H1 (cell line): ENCODE measurements at regions not wholly inside any gene's neighbourhood (a gene's known extent, or its start where the extent isn't known, plus 50 kb on each side); places are given as distances from the start of the nearest gene placed in this dataset.

Experiments used
- CTCF ChIA-PET: fragments of 300-600 bp; sonication (Branson Sonifier 250); formaldehyde crosslinking; loops from one replicate; lab custom pipeline; 2021; ENCODE audit not compliant: partially characterized antibody; lab: Charles Lee
- POLR2A ChIA-PET: fragments of 300-600 bp; sonication (Branson Sonifier 250); formaldehyde crosslinking; loops from one replicate; lab custom pipeline; 2021; ENCODE audit warnings: inconsistent platforms; ENCODE audit not compliant: partially characterized antibody; lab: Charles Lee
- DNase-seq, 2 experiments: peaks; one replicate each; pipeline versions ENCODE4 v3.0.0 to v3.0.0-alpha.2; 2010 to 2022; ENCODE audit warnings: low spot score in 2 of 2, low read depth in 1 of 2, mixed read lengths in 1 of 2
- FAIRE-seq: peaks from 2 replicates; lab custom pipeline; 2011; peaks lifted over from hg19 to GRCh38; lab: Jason Lieb, UNC
- H2AFZ ChIP-seq: 2 replicates; pipeline ENCODE4 v1.8.1; 2012; ENCODE audit warnings: low read length, inconsistent platforms
- H2AK5ac ChIP-seq: 2 replicates; pipeline ENCODE4 v1.6.1; 2013; ENCODE audit warnings: low read depth, low read length
- H2BK120ac ChIP-seq: replicated peaks from 2 replicates; pipeline ENCODE3; 2013; ENCODE audit warnings: low read depth, low read length, inconsistent platforms
- H2BK12ac ChIP-seq: 2 replicates; pipeline ENCODE4 v1.6.1; 2013; ENCODE audit warnings: low read depth, low read length
- H2BK15ac ChIP-seq: 2 replicates; pipeline ENCODE4 v1.6.1; 2013; ENCODE audit warnings: low read length
- H2BK20ac ChIP-seq: 2 replicates; pipeline ENCODE4 v1.6.1; 2013; ENCODE audit warnings: low read length
- H2BK5ac ChIP-seq: 2 replicates; pipeline ENCODE4 v1.6.1; 2013; ENCODE audit warnings: low read depth, low read length
- H3K14ac ChIP-seq: 2 replicates; pipeline ENCODE4 v1.6.1; 2013; ENCODE audit warnings: inconsistent platforms; ENCODE audit not compliant: insufficient read length
- H3K18ac ChIP-seq: 2 replicates; pipeline ENCODE4 v1.6.1; 2013; ENCODE audit warnings: low read length; ENCODE audit errors: extremely low read depth
- H3K23ac ChIP-seq: 2 replicates; pipeline ENCODE4 v1.6.1; 2013; ENCODE audit warnings: inconsistent platforms; ENCODE audit not compliant: insufficient read length
- H3K23me2 ChIP-seq: 2 replicates; pipeline ENCODE4 v1.6.1; 2013; ENCODE audit warnings: low read depth, low read length
- H3K27ac ChIP-seq: 2 replicates; pipeline ENCODE4 v1.6.1; 2011; ENCODE audit warnings: low read depth, low read length, inconsistent platforms
- H3K27me3 ChIP-seq, 4 experiments: replicated peaks in 1 of 4; 1 replicate in 1 of 4; 2 replicates in 3 of 4; pipeline versions ENCODE4 v1.6.1 to v1.8.1; 2011 to 2013; ENCODE audit warnings: low read length in 3 of 4, mild to moderate bottlenecking in 3 of 4, inconsistent platforms in 2 of 4, mixed read lengths in 2 of 4, moderate library complexity in 1 of 4; ENCODE audit not compliant: control insufficient read depth in 3 of 4, insufficient read depth in 3 of 4; ENCODE audit errors: extremely low read depth in 1 of 4
- H3K36me3 ChIP-seq, 4 experiments: 2 replicates each; pipeline versions ENCODE4 v1.6.1 to v1.8.1; 2011 to 2013; ENCODE audit warnings: mild to moderate bottlenecking in 4 of 4, low read length in 3 of 4, moderate library complexity in 2 of 4, control low read depth in 1 of 4, inconsistent platforms in 1 of 4; ENCODE audit not compliant: insufficient read depth in 4 of 4, control insufficient read depth in 2 of 4
- H3K4ac ChIP-seq: replicated peaks from 2 replicates; pipeline ENCODE3; 2013; ENCODE audit warnings: low read length, low read depth, mixed read lengths, inconsistent platforms; ENCODE audit not compliant: insufficient read length
- H3K4me1 ChIP-seq, 4 experiments: replicated peaks in 1 of 4; 1 replicate in 1 of 4; 2 replicates in 3 of 4; pipeline versions ENCODE4 v1.6.1 to v1.8.1; 2011 to 2013; ENCODE audit warnings: low read length in 3 of 4, inconsistent platforms in 2 of 4, mixed read lengths in 1 of 4; ENCODE audit not compliant: insufficient read depth in 4 of 4, control insufficient read depth in 3 of 4
- H3K4me2 ChIP-seq, 2 experiments: 2 replicates each; pipeline versions ENCODE4 v1.6.1 to v1.8.1; 2011 to 2013; ENCODE audit warnings: low read depth in 2 of 2, low read length in 2 of 2, control low read depth in 1 of 2, inconsistent platforms in 1 of 2, mild to moderate bottlenecking in 1 of 2; ENCODE audit not compliant: insufficient read depth in 1 of 2
- H3K4me3 ChIP-seq, 4 experiments: fragments of 200-600, 300-600 bp in 1 of 4; sonication (generic), shearing (Covaris generic), sonication (Bioruptor Twin) in 1 of 4; 2 replicates each; pipeline versions ENCODE4 v1.5.1 to v1.8.1; 2011 to 2016; ENCODE audit warnings: low read length in 4 of 4, low read depth in 3 of 4, control low read depth in 2 of 4, inconsistent platforms in 2 of 4, mild to moderate bottlenecking in 2 of 4, mixed read lengths in 1 of 4, moderate library complexity in 1 of 4; ENCODE audit not compliant: insufficient read depth in 2 of 4; ENCODE audit errors: extremely low read depth in 1 of 4
- H3K56ac ChIP-seq: replicated peaks from 2 replicates; pipeline ENCODE3; 2013; ENCODE audit warnings: low read depth, mild to moderate bottlenecking, mixed read lengths, low read length, inconsistent platforms; ENCODE audit not compliant: insufficient read length
- H3K79me1 ChIP-seq: 2 replicates; pipeline ENCODE4 v1.6.1; 2013; ENCODE audit warnings: low read depth, low read length, control low read depth
- H3K79me2 ChIP-seq, 2 experiments: 2 replicates each; pipeline versions ENCODE4 v1.6.1 to v1.8.1; 2012 to 2013; ENCODE audit warnings: low read length in 2 of 2, mild to moderate bottlenecking in 2 of 2, inconsistent platforms in 1 of 2; ENCODE audit not compliant: insufficient read depth in 2 of 2, control insufficient read depth in 1 of 2
- H3K9ac ChIP-seq, 4 experiments: replicated peaks in 1 of 4; 1 replicate in 1 of 4; 2 replicates in 3 of 4; pipeline versions ENCODE4 v1.6.1 to v1.8.1; 2011 to 2013; ENCODE audit warnings: low read depth in 3 of 4, low read length in 3 of 4, control low read depth in 2 of 4, mild to moderate bottlenecking in 2 of 4, moderate library complexity in 2 of 4, inconsistent platforms in 1 of 4; ENCODE audit errors: extremely low read depth in 1 of 4
- H3K9me3 ChIP-seq, 2 experiments: 2 replicates each; pipeline versions ENCODE4 v1.6.1 to v1.8.1; 2012 to 2013; ENCODE audit warnings: mild to moderate bottlenecking in 2 of 2, moderate library complexity in 2 of 2, control low read depth in 1 of 2, inconsistent platforms in 1 of 2, low read depth in 1 of 2, low read length in 1 of 2, mixed read lengths in 1 of 2; ENCODE audit not compliant: insufficient read depth in 2 of 2
- H4K20me1 ChIP-seq, 2 experiments: replicated peaks in 1 of 2; 2 replicates each; pipeline versions ENCODE3 to v1.8.1; 2011 to 2013; ENCODE audit warnings: inconsistent platforms in 2 of 2, low read length in 2 of 2, mild to moderate bottlenecking in 1 of 2; ENCODE audit not compliant: insufficient read depth in 2 of 2, control insufficient read depth in 1 of 2
- H4K5ac ChIP-seq: 2 replicates; pipeline ENCODE4 v1.6.1; 2013; ENCODE audit warnings: low read length, low read depth, mixed read lengths, inconsistent platforms; ENCODE audit not compliant: insufficient read length
- H4K8ac ChIP-seq: 2 replicates; pipeline ENCODE4 v1.8.0; 2013; ENCODE audit warnings: mild to moderate bottlenecking, moderate library complexity, low read length, inconsistent platforms; ENCODE audit not compliant: insufficient read depth; ENCODE audit errors: extremely low read depth
- H4K91ac ChIP-seq: replicated peaks from 2 replicates; pipeline ENCODE3; 2013; ENCODE audit warnings: low read length, mixed read lengths, inconsistent platforms; ENCODE audit not compliant: insufficient read length
- BCL11A ChIP-seq, 2 experiments: IDR thresholded peaks; one replicate each; pipeline ENCODE4 v1.6.1; 2011; ENCODE audit warnings: low read depth in 2 of 2, low read length in 2 of 2, mild to moderate bottlenecking in 2 of 2
- EP300 ChIP-seq, 2 experiments: IDR thresholded peaks; 1 replicate in 1 of 2; 2 replicates in 1 of 2; pipeline ENCODE4 v1.6.1; 2011 to 2012; ENCODE audit warnings: low read depth in 2 of 2, low read length in 2 of 2, mild to moderate bottlenecking in 2 of 2, borderline replicate concordance in 1 of 2, inconsistent platforms in 1 of 2, moderate library complexity in 1 of 2
- SAP30 ChIP-seq: fragments of 300-600 bp; sonication (generic); IDR thresholded peaks from 2 replicates; pipeline ENCODE4 v1.7.1; 2012; ENCODE audit warnings: low read length, moderate library complexity, mild to moderate bottlenecking, inconsistent platforms; ENCODE audit not compliant: insufficient read depth, insufficient replicate concordance
- SP4 ChIP-seq: IDR thresholded peaks from 2 replicates; pipeline ENCODE4 v1.6.1; 2012; ENCODE audit warnings: low read length, inconsistent platforms
- WGBS, 2 experiments: shearing (Covaris generic) in 1 of 2; methylation state at CpG; one replicate each; pipeline versions ENCODE4 v1.1.6 to v1.1.7; 2013 to 2015; ENCODE audit warnings: low lambda C conversion rate in 2 of 2, mixed read lengths in 2 of 2, inconsistent platforms in 1 of 2, low coverage in 1 of 2, missing lambda C conversion rate in 1 of 2; ENCODE audit not compliant: insufficient replicate concordance in 2 of 2, insufficient coverage in 1 of 2, insufficient read length in 1 of 2; ENCODE audit errors: extremely low coverage in 1 of 2, missing lambda C conversion rate in 1 of 2; 5-methylcytosine and 5-hydroxymethylcytosine counted together

DNA sequence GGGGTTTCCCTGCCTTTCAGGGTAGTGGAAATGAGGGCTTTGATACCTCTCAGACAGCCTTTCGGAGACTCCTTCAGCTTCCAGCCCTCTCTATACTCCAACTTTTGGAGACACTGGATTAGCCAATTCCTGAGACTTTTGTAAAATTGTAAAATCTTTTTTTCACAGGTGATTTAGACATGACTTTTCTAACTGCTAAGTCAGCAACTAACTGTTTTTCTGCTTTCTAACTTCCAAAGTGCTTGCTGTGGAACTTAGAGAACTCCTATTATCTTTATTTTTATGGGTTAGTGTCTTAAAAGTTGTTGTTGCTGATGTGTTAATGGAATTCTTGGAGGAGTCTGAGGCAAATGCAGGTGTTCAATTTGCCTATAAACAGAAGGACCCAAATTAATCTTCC lies 616.7 kb upstream of the ID2 start:
- no peak overlapping the region for H3K9ac ChIP-seq
- peaks cover 2 to 4% of the 10 kb centered on the region in 2 experiments; a peak in 2 of 4 replicates for H3K9me3 ChIP-seq
- H3K4ac ChIP-seq: no peak overlapping the region
- H2BK20ac ChIP-seq: no peak overlapping the region
- no peak overlapping the region for H2BK12ac ChIP-seq
- no peak for FAIRE-seq
- no peaks in the 10 kb centered on the region for H3K79me1 ChIP-seq
- H3K23me2 ChIP-seq: no peaks in the 10 kb centered on the region
- no peak overlapping the region for H3K4me2 ChIP-seq
- no peak overlapping the region for H2AK5ac ChIP-seq
- H4K91ac ChIP-seq: no peak overlapping the region
- ChIA-PET CTCF (no interaction called here), POLR2A (no interaction called here)
- no peak overlapping the region for H2BK5ac ChIP-seq
- H3K27ac ChIP-seq: no peak overlapping the region
- H3K18ac ChIP-seq: no peak overlapping the region
- WGBS, 2 experiments: 89% methylated on average over 1 of the region's 1 CpG; no CpG with 5 or more reads in 1 of the 2 experiments
- H4K5ac ChIP-seq: no peak overlapping the region
- no peaks in the 10 kb centered on the region for H3K4me1 ChIP-seq
- no peak overlapping the region for H2BK120ac ChIP-seq
- no peak for TF ChIP-seq BCL11A (IDR thresholded peaks at IDR 0.05; ENCODE audit: low read depth in 2 of 2, low read length in 2 of 2)
- TF ChIP-seq SAP30: no peak
- TF ChIP-seq SP4: no peak
- no peak for TF ChIP-seq EP300 (IDR thresholded peaks at IDR 0.05; ENCODE audit: borderline replicate concordance in 1 of 2, low read depth in 2 of 2, low read length in 2 of 2)
- H3K79me2 ChIP-seq: no peaks in the 10 kb centered on the region
- no peak overlapping the region for H2AFZ ChIP-seq
- no peak overlapping the region for H2BK15ac ChIP-seq
- H3K4me3 ChIP-seq: no peak overlapping the region
- no peaks in the 10 kb centered on the region for H3K36me3 ChIP-seq
- no peak overlapping the region for H3K14ac ChIP-seq
- no peaks in the 10 kb centered on the region for H3K27me3 ChIP-seq
- no peak overlapping the region for H4K8ac ChIP-seq
- no peak for DNase-seq
- H4K20me1 ChIP-seq: no peaks in the 10 kb centered on the region
- no peak overlapping the region for H3K23ac ChIP-seq
- H3K56ac ChIP-seq: no peak overlapping the region
